ENCODE measurements at regions not wholly inside any gene's neighbourhood (a gene's known extent, or its start where the extent isn't known, plus 50 kb on each side); places are given as distances from the start of the nearest gene placed in this dataset.

DNA sequence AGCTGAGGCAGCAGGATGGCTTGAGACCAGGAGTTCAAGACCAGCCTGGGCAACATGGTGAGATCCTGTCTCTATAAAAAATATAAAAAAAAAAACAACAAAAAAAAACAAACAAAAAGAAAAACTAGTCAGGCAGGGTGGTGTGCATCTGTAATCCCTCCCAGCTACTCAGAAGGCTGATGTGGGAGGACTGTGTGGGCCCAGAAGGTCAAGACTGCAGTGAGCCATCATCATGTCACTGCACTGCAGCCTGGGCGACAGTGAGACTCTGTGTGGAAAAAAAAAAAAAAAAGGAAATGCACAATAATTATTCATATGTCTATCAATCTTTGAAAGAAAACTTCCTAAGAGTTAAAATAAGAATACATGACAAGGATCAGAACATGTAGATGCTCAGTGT, 178.3 kb downstream of the SEM1 start:
- Histone ChIP-seq H2AK5ac (ENCODE audit: low read length, severe bottlenecking) (no peak overlapping the region), H3K36me3 (ENCODE audit: control insufficient read depth in 1 of 2, insufficient read depth in 2 of 2, low read depth in 1 of 2, low read length in 2 of 2) (no peaks in the 10 kb centered on the region), H2BK5ac (ENCODE audit: low read depth, low read length, poor library complexity, severe bottlenecking) (no peak overlapping the region), H3K14ac (ENCODE audit: low read length in 2 of 2) (no peak overlapping the region), H2AFZ (ENCODE audit: low read depth, low read length) (no peak overlapping the region), H4K8ac (ENCODE audit: low read length) (no peak overlapping the region), H2BK12ac (ENCODE audit: low read length in 2 of 2) (no peak overlapping the region), H2BK120ac (ENCODE audit: low read depth, low read length) (no peak overlapping the region), H4K91ac (ENCODE audit: low read length) (no peak overlapping the region), H2BK15ac (ENCODE audit: low read depth, poor library complexity, severe bottlenecking) (no peak overlapping the region), H3K4me3 (ENCODE audit: insufficient read depth in 1 of 2, low read depth in 1 of 2, low read length in 2 of 2) (no peak overlapping the region), H3K23ac (ENCODE audit: low read length in 2 of 2) (no peak overlapping the region), H3K9ac (ENCODE audit: low read length) (no peak overlapping the region), H3K27ac (ENCODE audit: low read length, poor library complexity, severe bottlenecking) (no peak overlapping the region), H3K27me3 (ENCODE audit: control insufficient read depth in 1 of 2, insufficient read depth in 1 of 2, low read length in 2 of 2) (no peaks in the 10 kb centered on the region), H3K9me3 (ENCODE audit: control insufficient read depth, low read length) (no peaks in the 10 kb centered on the region), H3K18ac (ENCODE audit: low read depth in 1 of 2, low read length in 2 of 2) (no peak overlapping the region), H3K4me2 (ENCODE audit: low read length, poor library complexity, severe bottlenecking) (no peak overlapping the region), H3K4me1 (ENCODE audit: control insufficient read depth, insufficient read depth, low read depth, low read length) (no peaks in the 10 kb centered on the region), H3K4ac (ENCODE audit: low read depth in 1 of 2, low read length in 2 of 2) (no peak overlapping the region), H3K79me1 (replicated peaks; ENCODE audit: low read length, poor library complexity, severe bottlenecking) (no peaks in the 10 kb centered on the region)
- WGBS: no CpG with 5 or more reads among the region's 1 CpG
- no peak for DNase-seq

- Histone ChIP-seq H2BK5ac (ENCODE audit: low read depth, low read length, poor library complexity, severe bottlenecking) (no peak overlapping the region), H3K9ac (ENCODE audit: low read length) (no peak overlapping the region), H3K27me3 (ENCODE audit: control insufficient read depth in 1 of 2, insufficient read depth in 1 of 2, low read length in 2 of 2) (no peaks in the 10 kb centered on the region), H3K18ac (ENCODE audit: low read depth in 1 of 2, low read length in 2 of 2) (no peak overlapping the region), H2AK5ac (ENCODE audit: low read length, severe bottlenecking) (no peak overlapping the region), H4K91ac (ENCODE audit: low read length) (no peak overlapping the region), H3K4me1 (ENCODE audit: control insufficient read depth, insufficient read depth, low read depth, low read length) (no peaks in the 10 kb centered on the region), H3K4me3 (ENCODE audit: insufficient read depth in 1 of 2, low read depth in 1 of 2, low read length in 2 of 2) (no peak overlapping the region), H2BK15ac (ENCODE audit: low read depth, poor library complexity, severe bottlenecking) (no peak overlapping the region), H3K4me2 (ENCODE audit: low read length, poor library complexity, severe bottlenecking) (no peak overlapping the region), H2BK120ac (ENCODE audit: low read depth, low read length) (no peak overlapping the region), H3K4ac (ENCODE audit: low read depth in 1 of 2, low read length in 2 of 2) (no peak overlapping the region), H2AFZ (ENCODE audit: low read depth, low read length) (no peak overlapping the region), H3K27ac (ENCODE audit: low read length, poor library complexity, severe bottlenecking) (no peak overlapping the region), H3K14ac (ENCODE audit: low read length in 2 of 2) (no peak overlapping the region), H3K9me3 (ENCODE audit: control insufficient read depth, low read length) (no peaks in the 10 kb centered on the region), H2BK12ac (ENCODE audit: low read length in 2 of 2) (no peak overlapping the region), H3K79me1 (replicated peaks; ENCODE audit: low read length, poor library complexity, severe bottlenecking) (no peaks in the 10 kb centered on the region), H3K36me3 (ENCODE audit: control insufficient read depth in 1 of 2, insufficient read depth in 2 of 2, low read depth in 1 of 2, low read length in 2 of 2) (no peaks in the 10 kb centered on the region), H3K23ac (ENCODE audit: low read length in 2 of 2) (no peak overlapping the region), H4K8ac (ENCODE audit: low read length) (no peak overlapping the region)
- no peak for DNase-seq
- WGBS: 100% methylated on average over 1 of the region's 1 CpG
These were observed 178.9 kb downstream of the SEM1 start for GRCh38 chr7:96530786-96531185.

GRCh38 chr7:96527133-96527827, 182.4 kb downstream of the SEM1 start:
- no peaks in the 10 kb centered on the region for H3K36me3 ChIP-seq (ENCODE audit: control insufficient read depth in 1 of 2, insufficient read depth in 2 of 2, low read depth in 1 of 2, low read length in 2 of 2)
- no peak overlapping the region for H3K4me2 ChIP-seq (ENCODE audit: low read length, poor library complexity, severe bottlenecking)
- no peaks in the 10 kb centered on the region for H3K79me1 ChIP-seq (replicated peaks; ENCODE audit: low read length, poor library complexity, severe bottlenecking)
- H3K4me1 ChIP-seq (ENCODE audit: control insufficient read depth, insufficient read depth, low read depth, low read length): no peaks in the 10 kb centered on the region
- no peak overlapping the region for H3K9ac ChIP-seq (ENCODE audit: low read length)
- H3K9me3 ChIP-seq (ENCODE audit: control insufficient read depth, low read length): no peaks in the 10 kb centered on the region
- H4K91ac ChIP-seq (ENCODE audit: low read length): no peak overlapping the region
- H3K23ac ChIP-seq (ENCODE audit: low read length in 2 of 2): no peak overlapping the region
- H2AFZ ChIP-seq (ENCODE audit: low read depth, low read length): no peak overlapping the region
- no peak overlapping the region for H4K8ac ChIP-seq (ENCODE audit: low read length)
- H2BK12ac ChIP-seq (ENCODE audit: low read length in 2 of 2): no peak overlapping the region
- H2BK5ac ChIP-seq (ENCODE audit: low read depth, low read length, poor library complexity, severe bottlenecking): no peak overlapping the region
- H3K14ac ChIP-seq (ENCODE audit: low read length in 2 of 2): no peak overlapping the region
- H3K18ac ChIP-seq (ENCODE audit: low read depth in 1 of 2, low read length in 2 of 2): no peak overlapping the region
- H3K27ac ChIP-seq (ENCODE audit: low read length, poor library complexity, severe bottlenecking): no peak overlapping the region
- no peak for DNase-seq
- no peaks in the 10 kb centered on the region for H3K27me3 ChIP-seq (ENCODE audit: control insufficient read depth in 1 of 2, insufficient read depth in 1 of 2, low read length in 2 of 2)
- no peak overlapping the region for H2AK5ac ChIP-seq (ENCODE audit: low read length, severe bottlenecking)
- H2BK120ac ChIP-seq (ENCODE audit: low read depth, low read length): no peak overlapping the region
- WGBS: 77% methylated on average over 6 of the region's 9 CpGs
- H2BK15ac ChIP-seq (ENCODE audit: low read depth, poor library complexity, severe bottlenecking): no peak overlapping the region
- H3K4ac ChIP-seq (ENCODE audit: low read depth in 1 of 2, low read length in 2 of 2): no peak overlapping the region
- H3K4me3 ChIP-seq (ENCODE audit: insufficient read depth in 1 of 2, low read depth in 1 of 2, low read length in 2 of 2): no peak overlapping the region

DNA sequence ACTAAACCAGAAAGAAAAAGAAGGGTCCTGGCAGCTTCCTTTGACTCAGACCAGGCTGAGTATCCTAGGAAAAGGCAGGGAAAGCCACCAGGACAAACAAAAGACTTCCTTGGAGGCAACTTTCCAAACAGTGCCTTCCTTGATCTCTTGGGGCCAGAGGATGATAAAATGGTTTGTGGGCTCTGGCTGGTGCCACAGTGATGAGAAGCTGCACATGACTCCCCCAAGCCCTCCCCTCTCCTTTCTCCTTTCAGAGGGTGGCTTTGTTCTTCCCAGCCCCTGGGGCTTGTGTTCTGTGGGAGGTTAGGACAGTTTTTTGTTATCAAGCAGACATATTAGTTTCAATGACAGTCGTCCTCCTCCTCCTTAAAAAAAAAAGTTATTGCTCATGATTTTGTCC, 183.2 kb downstream of the SEM1 start:
- Histone ChIP-seq H3K9me3 (ENCODE audit: control insufficient read depth, low read length) (no peaks in the 10 kb centered on the region), H2AFZ (ENCODE audit: low read depth, low read length) (no peak overlapping the region), H3K36me3 (ENCODE audit: control insufficient read depth in 1 of 2, insufficient read depth in 2 of 2, low read depth in 1 of 2, low read length in 2 of 2) (no peaks in the 10 kb centered on the region), H2BK5ac (ENCODE audit: low read depth, low read length, poor library complexity, severe bottlenecking) (no peak overlapping the region), H3K4ac (ENCODE audit: low read depth in 1 of 2, low read length in 2 of 2) (no peak overlapping the region), H3K18ac (ENCODE audit: low read depth in 1 of 2, low read length in 2 of 2) (no peak overlapping the region), H2BK12ac (ENCODE audit: low read length in 2 of 2) (no peak overlapping the region), H3K27ac (ENCODE audit: low read length, poor library complexity, severe bottlenecking) (no peak overlapping the region), H4K8ac (ENCODE audit: low read length) (no peak overlapping the region), H2BK120ac (ENCODE audit: low read depth, low read length) (no peak overlapping the region), H2BK15ac (ENCODE audit: low read depth, poor library complexity, severe bottlenecking) (no peak overlapping the region), H3K4me1 (ENCODE audit: control insufficient read depth, insufficient read depth, low read depth, low read length) (no peaks in the 10 kb centered on the region), H2AK5ac (ENCODE audit: low read length, severe bottlenecking) (no peak overlapping the region), H3K4me3 (ENCODE audit: insufficient read depth in 1 of 2, low read depth in 1 of 2, low read length in 2 of 2) (no peak overlapping the region), H3K79me1 (replicated peaks; ENCODE audit: low read length, poor library complexity, severe bottlenecking) (no peaks in the 10 kb centered on the region), H3K9ac (ENCODE audit: low read length) (no peak overlapping the region), H3K4me2 (ENCODE audit: low read length, poor library complexity, severe bottlenecking) (no peak overlapping the region), H3K14ac (ENCODE audit: low read length in 2 of 2) (no peak overlapping the region), H3K23ac (ENCODE audit: low read length in 2 of 2) (no peak overlapping the region), H3K27me3 (ENCODE audit: control insufficient read depth in 1 of 2, insufficient read depth in 1 of 2, low read length in 2 of 2) (no peaks in the 10 kb centered on the region), H4K91ac (ENCODE audit: low read length) (no peak overlapping the region)
- no peak for DNase-seq
- whole genome bisulfite sequencing: no CpG with 5 or more reads among the region's 1 CpG
